HG03342 (cell line): ENCODE measurements at regions not wholly inside any gene's neighbourhood (a gene's known extent, or its start where the extent isn't known, plus 50 kb on each side); places are given as distances from the start of the nearest gene placed in this dataset.

Experiments
- ATAC-seq: cut with Tn5 transposase; IDR thresholded peaks from one replicate; pipeline ENCODE4 v1.9.1; 2021; ENCODE audit warnings: mild to moderate bottlenecking, moderate library complexity; ENCODE audit not compliant: unreplicated experiment

GRCh38 chr18:77970814-77971213 lies 721.2 kb downstream of the GALR1 start:
- no peak for ATAC-seq

- no peak for ATAC-seq
Measured at GRCh38 chr18:77973745-77974144, 724.1 kb downstream of the GALR1 start.

- no peak for ATAC-seq
Measured at GRCh38 chr18:77974329-77974728, 724.7 kb downstream of the GALR1 start.

GRCh38 chr18:77977331-77977730 lies 727.7 kb downstream of the GALR1 start:
- no peak for ATAC-seq

- ATAC-seq, result no peak
Measured at GRCh38 chr18:77980275-77980674, 730.6 kb downstream of the GALR1 start.

GRCh38 chr18:77981874-77982273 lies 732.2 kb downstream of the GALR1 start:
- no peak for ATAC-seq

GRCh38 chr18:77983270-77983669 lies 733.6 kb downstream of the GALR1 start:
- ATAC-seq, result no peak

- ATAC-seq, result no peak
Measured at GRCh38 chr18:77984178-77984577, 734.5 kb downstream of the GALR1 start.

- no peak for ATAC-seq
Measured at GRCh38 chr18:77984833-77985232, 735.2 kb downstream of the GALR1 start.

GRCh38 chr18:77985526-77986281 lies 736.1 kb downstream of the GALR1 start:
- ATAC-seq, result no peak

- ATAC-seq, result no peak
Measured at GRCh38 chr18:77990131-77990530, 740.5 kb downstream of the GALR1 start.

- no peak for ATAC-seq
Measured at GRCh38 chr18:77990901-77991300, 741.3 kb downstream of the GALR1 start.

GRCh38 chr18:77992057-77992456 lies 742.4 kb downstream of the GALR1 start:
- no peak for ATAC-seq

GRCh38 chr18:77993188-77993981 lies 743.7 kb downstream of the GALR1 start:
- no peak for ATAC-seq

- no peak for ATAC-seq
Measured at GRCh38 chr18:77995593-77995992, 745.9 kb downstream of the GALR1 start.

- ATAC-seq, result no peak
Measured at GRCh38 chr18:77996737-77997136, 747.1 kb downstream of the GALR1 start.

- no peak for ATAC-seq
Measured at GRCh38 chr18:78001811-78002210, 752.2 kb downstream of the GALR1 start.

GRCh38 chr18:78006006-78006773 lies 756.5 kb downstream of the GALR1 start:
- ATAC-seq, result no peak

- ATAC-seq, result no peak
Measured at GRCh38 chr18:78006774-78007260, 757.2 kb downstream of the GALR1 start.

GRCh38 chr18:78010363-78010762 lies 760.7 kb downstream of the GALR1 start:
- no peak for ATAC-seq

- no peak for ATAC-seq
Measured at GRCh38 chr18:78017869-78018268, 768.2 kb downstream of the GALR1 start.
